GM23338 (cell line): ENCODE measurements at regions not wholly inside any gene's neighbourhood (a gene's known extent, or its start where the extent isn't known, plus 50 kb on each side); places are given as distances from the start of the nearest gene placed in this dataset.

Experiments used
- ATAC-seq: fragments of 200-7000 bp; cut with Tn5 transposase; 3 replicates; pipeline ENCODE4 v1.9.1; 2020
- DNase-seq: peaks from one replicate; pipeline ENCODE4 v3.0.0-alpha.2; 2015; ENCODE audit warnings: low spot score
- H2AFZ ChIP-seq: fragments of 200-600 bp; sonication (generic); 2 replicates; pipeline ENCODE4 v1.8.0; 2016; ENCODE audit warnings: antibody characterized with exemption, mild to moderate bottlenecking, moderate library complexity
- H3F3A ChIP-seq: fragments of 200-600 bp; sonication (generic); replicated peaks from 2 replicates; pipeline ENCODE4 v1.8.0; 2017; ENCODE audit warnings: antibody characterized with exemption, mixed run types, low read depth
- H3K27ac ChIP-seq: fragments of 200-600 bp; sonication (generic); 2 replicates; pipeline ENCODE4 v1.6.1; 2016; ENCODE audit warnings: low read depth
- H3K27me3 ChIP-seq: fragments of 200-600 bp; sonication (generic); 2 replicates; pipeline ENCODE4 v1.8.0; 2016; ENCODE audit warnings: mild to moderate bottlenecking, mixed run types, moderate library complexity; ENCODE audit not compliant: insufficient read depth
- H3K36me3 ChIP-seq: fragments of 200-600 bp; sonication (generic); 2 replicates; pipeline ENCODE4 v1.8.0; 2016; ENCODE audit warnings: mild to moderate bottlenecking; ENCODE audit not compliant: insufficient read depth
- H3K4me1 ChIP-seq: fragments of 200-600 bp; sonication (generic); 2 replicates; pipeline ENCODE4 v1.8.0; 2016; ENCODE audit warnings: mild to moderate bottlenecking, moderate library complexity; ENCODE audit not compliant: insufficient read depth
- H3K4me2 ChIP-seq: fragments of 200-600 bp; sonication (generic); 2 replicates; pipeline ENCODE4 v1.7.1; 2017; ENCODE audit warnings: mixed run types
- H3K4me3 ChIP-seq: fragments of 200-600 bp; sonication (generic); 2 replicates; pipeline ENCODE4 v1.6.1; 2016; ENCODE audit warnings: mixed run types
- H3K79me2 ChIP-seq: fragments of 200-600 bp; sonication (generic); replicated peaks from 2 replicates; pipeline ENCODE4 v1.8.0; 2017; ENCODE audit warnings: mild to moderate bottlenecking; ENCODE audit not compliant: insufficient read depth
- H3K9me2 ChIP-seq: fragments of 200-600 bp; sonication (generic); 2 replicates; pipeline ENCODE4 v1.8.0; 2017; ENCODE audit not compliant: insufficient read depth
- H4K20me1 ChIP-seq: fragments of 200-600 bp; sonication (generic); replicated peaks from 2 replicates; pipeline ENCODE4 v1.8.0; 2017; ENCODE audit warnings: mild to moderate bottlenecking; ENCODE audit not compliant: insufficient read depth
- H3K27ac Mint-ChIP-seq: 2 replicates; pipeline ENCODE4 v1.8.0; 2020; ENCODE audit warnings: inconsistent platforms, mild to moderate bottlenecking, moderate library complexity, mixed read lengths
- H3K27me3 Mint-ChIP-seq: 3 replicates; pipeline ENCODE4 v1.8.0; 2022; ENCODE audit warnings: low read depth, mild to moderate bottlenecking, moderate library complexity, mixed read lengths, inconsistent platforms; ENCODE audit not compliant: insufficient read depth, poor library complexity
- H3K36me3 Mint-ChIP-seq: 3 replicates; pipeline ENCODE4 v1.8.0; 2021; ENCODE audit warnings: low read depth, mild to moderate bottlenecking, inconsistent platforms, moderate library complexity, mixed read lengths
- H3K4me1 Mint-ChIP-seq: 3 replicates; pipeline ENCODE4 v1.8.0; 2020; ENCODE audit warnings: mild to moderate bottlenecking, inconsistent platforms, mixed read lengths
- H3K4me3 Mint-ChIP-seq: 3 replicates; pipeline ENCODE4 v1.8.0; 2021; ENCODE audit warnings: moderate library complexity, mild to moderate bottlenecking, inconsistent platforms, mixed read lengths
- H3K9me3 Mint-ChIP-seq: 3 replicates; pipeline ENCODE4 v1.8.0; 2020; ENCODE audit warnings: moderate library complexity, mild to moderate bottlenecking, inconsistent platforms, mixed read lengths
- CREB1 ChIP-seq: fragments of 250-450 bp; sonication (Bioruptor Pico); IDR thresholded peaks from 2 replicates; pipeline ENCODE4 v1.5.0; 2020; ENCODE audit warnings: low read depth, mild to moderate bottlenecking, moderate library complexity
- CTCF ChIP-seq, 2 experiments: fragments of 200-600 bp in 1 of 2; sonication (generic) in 1 of 2; conservative IDR thresholded peaks; 2 replicates each; pipeline versions ENCODE4 v1.5.1 to v1.6.1; 2016 to 2017; ENCODE audit warnings: antibody characterized with exemption in 2 of 2, low read depth in 2 of 2, mild to moderate bottlenecking in 2 of 2, moderate library complexity in 1 of 2
- ETS1 ChIP-seq: IDR thresholded peaks from 2 replicates; pipeline ENCODE4 v1.6.1; 2016; ENCODE audit warnings: antibody characterized with exemption
- EZH2 ChIP-seq: fragments of 200-600 bp; sonication (generic); IDR thresholded peaks from one replicate; pipeline ENCODE4 v1.8.0; 2017; ENCODE audit warnings: antibody characterized with exemption, mild to moderate bottlenecking, low read depth; ENCODE audit not compliant: unreplicated experiment
- EZH2phosphoT487 ChIP-seq: fragments of 200-600 bp; sonication (generic); IDR thresholded peaks from one replicate; pipeline ENCODE4 v1.8.1; 2018; ENCODE audit warnings: antibody characterized with exemption; ENCODE audit not compliant: unreplicated experiment
- JUNB ChIP-seq: IDR thresholded peaks from one replicate; pipeline ENCODE4 v1.6.1; 2016; ENCODE audit warnings: antibody characterized with exemption; ENCODE audit not compliant: unreplicated experiment
- NANOG ChIP-seq: IDR thresholded peaks from 2 replicates; pipeline ENCODE4 v1.6.1; 2016; ENCODE audit warnings: antibody characterized with exemption, borderline replicate concordance
- POLR2AphosphoS5 ChIP-seq: IDR thresholded peaks from 2 replicates; pipeline ENCODE4 v1.6.1; 2016; ENCODE audit warnings: antibody characterized with exemption, low read depth
- REST ChIP-seq: IDR thresholded peaks from one replicate; pipeline ENCODE4 v1.6.1; 2018; ENCODE audit warnings: antibody characterized with exemption; ENCODE audit not compliant: unreplicated experiment
- STAT1 ChIP-seq: IDR thresholded peaks from one replicate; pipeline ENCODE4 v1.6.1; 2016; ENCODE audit warnings: antibody characterized with exemption; ENCODE audit not compliant: unreplicated experiment
- ZNF114 ChIP-seq: fragments of 250-450 bp; sonication (Bioruptor Pico); IDR thresholded peaks from 2 replicates; pipeline ENCODE4 v1.5.0; 2020; ENCODE audit warnings: mild to moderate bottlenecking, moderate library complexity
- ZNF331 ChIP-seq: fragments of 250-450 bp; sonication (Bioruptor Pico); IDR thresholded peaks from 2 replicates; pipeline ENCODE4 v1.5.0; 2020; ENCODE audit warnings: low read depth, mild to moderate bottlenecking, moderate library complexity
- ZNF462 ChIP-seq: fragments of 250-450 bp; sonication (Bioruptor Pico); IDR thresholded peaks from 2 replicates; pipeline ENCODE4 v1.5.0; 2020; ENCODE audit warnings: mild to moderate bottlenecking, moderate library complexity

DNA sequence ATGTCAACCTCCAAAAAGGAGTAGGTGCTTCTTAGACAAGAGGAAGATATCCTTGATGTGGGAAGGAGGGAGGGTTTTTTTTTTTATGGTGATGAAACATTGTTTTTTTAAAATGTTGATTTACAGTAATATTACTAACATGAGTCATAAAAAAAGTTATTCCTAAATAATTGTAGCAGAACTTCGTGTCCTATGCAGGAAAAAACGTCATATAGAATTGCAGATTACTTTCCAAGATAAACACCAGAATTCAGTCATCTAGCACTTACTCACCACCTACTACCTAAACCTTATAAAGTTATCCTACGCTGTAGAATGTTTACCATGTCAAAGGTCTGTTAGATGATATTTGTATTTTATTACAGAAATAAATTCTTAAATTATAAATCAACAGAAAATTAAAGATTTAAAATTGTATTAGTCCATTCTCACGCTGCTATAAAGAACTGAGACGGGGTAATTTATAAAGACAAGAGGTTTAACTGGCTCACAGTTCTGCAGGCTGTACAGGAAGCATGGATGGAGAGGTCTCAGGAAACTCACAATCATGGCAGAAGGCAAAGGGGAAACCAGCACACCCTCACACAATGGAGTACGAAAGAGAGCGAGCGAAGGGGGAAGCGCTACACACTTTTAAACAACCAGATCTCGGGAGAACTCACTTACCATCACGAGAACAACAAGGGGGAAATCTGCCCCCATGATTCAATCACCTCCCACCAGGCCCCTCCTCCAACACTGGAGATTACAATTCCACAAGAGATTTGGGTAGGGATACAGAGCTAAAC is 105.2 kb upstream of the NEBL start:
- ATAC-seq = no peak

More for the DNA sequence above, 105.2 kb upstream of the NEBL start:
- Histone ChIP-seq H3K27ac (no peak overlapping the region), H3K4me3 (no peak overlapping the region), H3K36me3 (no peaks in the 10 kb centered on the region), H3K27me3 (no peaks in the 10 kb centered on the region), H3F3A (no peaks in the 10 kb centered on the region), H2AFZ (no peak overlapping the region), H4K20me1 (no peaks in the 10 kb centered on the region), H3K4me2 (no peak overlapping the region), H3K9me2 (no peaks in the 10 kb centered on the region), H3K4me1 (no peaks in the 10 kb centered on the region), H3K79me2 (no peaks in the 10 kb centered on the region)
- H3K36me3 Mint-ChIP-seq = no peaks in the 10 kb centered on the region
- no peak overlapping the region for H3K27ac Mint-ChIP-seq
- no peak overlapping the region for H3K4me3 Mint-ChIP-seq
- no peaks in the 10 kb centered on the region for H3K27me3 Mint-ChIP-seq
- H3K9me3 Mint-ChIP-seq = no peaks in the 10 kb centered on the region
- no peak for DNase-seq
- no peaks in the 10 kb centered on the region; the same call in 1 of the 3 replicates for H3K4me1 Mint-ChIP-seq
- TF ChIP-seq EZH2phosphoT487 (no peak), REST (no peak), CREB1 (no peak), ETS1 (no peak), POLR2AphosphoS5 (no peak), ZNF114 (CRISPR knock-in tag) (no peak), ZNF462 (no peak), STAT1 (no peak), EZH2 (no peak), NANOG (no peak), CTCF (conservative IDR thresholded peaks at IDR 0.05; ENCODE audit: low read depth in 2 of 2) (no peak), JUNB (no peak), ZNF331 (CRISPR knock-in tag) (no peak)
